Activated naive CD8-positive, alpha-beta T cell treated with anti-CD3 and anti-CD28 coated beads, Interleukin-2, amount 10 ng/mL, durations not matched to agents 7 days and 5 days (primary cell): ENCODE measurements at regions not wholly inside any gene's neighbourhood (a gene's known extent, or its start where the extent isn't known, plus 50 kb on each side); places are given as distances from the start of the nearest gene placed in this dataset.
"Not testable (repeated sequence)": the region's sequence is repeated elsewhere in the genome, so short reads cannot be mapped to it uniquely, and the experiment has no call there.

Source experiments
- ATAC-seq: fragments of 150-1000 bp; cut with Tn5 transposase; one replicate; pipeline ENCODE4 v1.10.0; 2021; ENCODE audit warnings: low read depth, moderate library complexity
- POLR2A ChIA-PET: fragments of 350-600 bp; sonication (Branson Sonifier 250); formaldehyde crosslinking; loops from one replicate; lab custom pipeline; 2021; ENCODE audit warnings: antibody characterized with exemption; lab: Charles Lee
- DNase-seq: peaks from one replicate; pipeline ENCODE4 v3.0.0; 2021
- H3K27ac Mint-ChIP-seq: one replicate; pipeline ENCODE4 v1.8.0; 2022; ENCODE audit warnings: mild to moderate bottlenecking, mixed read lengths
- H3K27me3 Mint-ChIP-seq: one replicate; pipeline ENCODE4 v1.8.0; 2022; ENCODE audit warnings: mild to moderate bottlenecking, moderate library complexity, mixed read lengths
- H3K36me3 Mint-ChIP-seq: one replicate; pipeline ENCODE4 v1.8.0; 2021; ENCODE audit warnings: mild to moderate bottlenecking, mixed read lengths
- H3K4me1 Mint-ChIP-seq: one replicate; pipeline ENCODE4 v1.8.0; 2021; ENCODE audit warnings: mixed read lengths
- H3K4me3 Mint-ChIP-seq: one replicate; pipeline ENCODE4 v1.8.0; 2022; ENCODE audit warnings: mild to moderate bottlenecking, moderate library complexity, mixed read lengths
- H3K9me3 Mint-ChIP-seq: one replicate; pipeline ENCODE4 v1.8.0; 2021; ENCODE audit warnings: mixed read lengths

DNA sequence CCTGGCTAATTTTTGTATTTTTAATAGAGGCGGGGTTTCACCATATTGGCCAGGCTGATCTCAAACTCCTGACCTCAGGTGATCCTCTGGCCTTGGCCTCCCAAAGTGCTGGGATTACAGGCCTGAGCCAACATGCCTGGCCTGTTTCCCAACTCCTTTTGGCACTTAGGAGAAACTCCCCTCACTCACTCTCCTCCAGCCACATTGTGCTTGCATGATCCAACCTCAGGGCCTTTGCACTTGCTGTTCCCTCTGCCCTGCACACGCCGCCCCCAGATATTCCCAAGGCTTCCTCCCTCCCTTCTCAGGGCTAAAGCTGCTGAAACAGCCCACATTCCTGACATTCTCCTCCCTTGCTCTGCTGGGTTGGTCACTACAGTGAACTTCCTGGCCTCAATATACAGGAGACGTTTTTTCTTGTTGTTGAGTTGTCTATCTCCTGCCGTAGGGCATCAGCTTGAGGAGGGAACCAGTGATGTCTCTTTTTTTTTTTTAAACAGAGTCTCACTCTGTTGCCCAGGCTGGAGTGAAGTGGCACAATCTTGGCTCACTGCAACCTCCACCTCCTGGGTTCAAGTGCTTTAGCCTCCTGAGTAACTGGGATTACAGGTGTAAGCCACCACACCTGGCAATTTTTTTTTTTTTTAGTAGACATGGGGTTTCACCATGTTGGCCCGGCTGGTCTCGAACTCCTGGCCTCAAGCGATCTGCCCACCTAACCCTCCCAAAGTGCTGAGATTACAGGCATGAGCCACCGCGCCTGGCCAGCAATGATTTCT lies 61.4 kb upstream of the PTPN1 start:
- POLR2A ChIA-PET, result interaction anchor here (0.7 kb wide), 1 partner anchor 1403 kb away, joined by 3 read pairs; no protein-coding TSS in a partner anchor
- H3K9me3 Mint-ChIP-seq, H3K4me3 Mint-ChIP-seq, DNase-seq, ATAC-seq, H3K27ac Mint-ChIP-seq, H3K36me3 Mint-ChIP-seq: not testable (repeated sequence)
- Mint-ChIP-seq H3K27me3 (peaks cover 31% of the 10 kb centered on the region), H3K4me1 (peaks cover 32% of the 10 kb centered on the region)

DNA sequence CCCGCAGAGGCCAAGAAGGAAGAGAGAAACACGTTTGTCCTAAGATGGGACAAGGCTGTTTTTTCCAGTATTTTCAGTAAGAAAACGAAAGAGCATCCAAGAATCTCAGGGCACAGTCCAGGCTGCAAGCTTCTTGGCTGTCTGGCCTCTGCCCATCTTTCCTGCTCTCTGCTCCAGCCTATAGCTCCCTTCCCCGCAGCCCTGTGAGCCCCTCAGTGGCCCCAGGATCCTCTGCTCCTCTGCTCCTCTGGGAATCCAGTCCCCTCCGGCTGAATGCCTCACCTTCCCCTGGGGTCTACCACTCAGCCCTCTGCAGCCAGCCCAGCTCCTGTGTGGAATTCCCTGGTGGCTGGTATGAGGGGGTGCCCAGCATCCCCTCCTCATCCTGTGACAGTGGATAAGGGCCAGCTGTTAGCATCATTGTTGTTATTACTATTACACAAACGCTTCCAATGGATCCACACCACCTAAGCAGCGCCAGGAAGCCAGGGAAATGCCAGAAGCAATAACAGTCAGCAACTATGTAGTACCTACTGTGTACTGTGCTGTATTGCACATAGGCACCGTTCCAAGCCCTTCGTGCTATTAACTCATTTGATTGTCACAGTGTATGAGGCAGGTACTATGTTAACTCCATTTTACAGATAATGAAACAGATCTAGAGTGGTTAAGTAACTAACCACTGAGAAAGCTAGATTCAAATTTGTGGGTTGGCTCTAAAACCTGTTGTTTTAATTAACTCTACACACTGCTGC lies 60.3 kb upstream of the PTPN1 start:
- ATAC-seq, result peak; percentile 29
- POLR2A ChIA-PET, result interaction anchor here (0.6 to 1.8 kb wide), 3 partner anchors 64 to 259 kb away, joined by 3 to 7 read pairs (median 4); partner anchors contain the start of gene CEBPB

DNA sequence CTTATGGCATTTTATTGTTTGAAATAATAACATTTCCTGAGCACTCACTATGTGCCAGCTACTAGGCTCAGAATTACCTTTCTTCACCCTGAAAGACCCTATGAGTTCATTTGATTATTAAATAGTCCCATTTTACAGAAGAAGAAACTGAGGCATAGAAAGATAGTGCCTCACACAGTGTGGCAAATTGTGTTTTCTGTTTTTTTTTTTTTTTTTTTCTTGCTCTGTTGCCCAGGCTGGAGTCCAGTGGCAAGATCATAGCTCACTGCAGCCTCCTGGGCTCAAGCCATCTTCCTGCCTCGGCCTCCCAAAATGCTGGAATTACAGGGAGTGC lies 59.7 kb upstream of the PTPN1 start:
- Mint-ChIP-seq H3K36me3 (no peaks in the 10 kb centered on the region), H3K4me3 (peak overlapping the region; percentile 79), H3K9me3 (peaks cover 1% of the 10 kb centered on the region), H3K4me1 (peaks cover 34% of the 10 kb centered on the region), H3K27ac (peak overlapping the region; percentile 8), H3K27me3 (peaks cover 34% of the 10 kb centered on the region)
- ATAC-seq (no peak), DNase-seq (no peak)
- POLR2A ChIA-PET, result interaction anchor here (0.6 to 1.8 kb wide), 3 partner anchors 64 to 260 kb away, joined by 3 to 7 read pairs (median 4); partner anchors contain the start of gene CEBPB

More for the DNA sequence above, 60.3 kb upstream of the PTPN1 start:
- peaks cover 1% of the 10 kb centered on the region for H3K9me3 Mint-ChIP-seq
- H3K27me3 Mint-ChIP-seq, result peaks cover 34% of the 10 kb centered on the region
- H3K4me3 Mint-ChIP-seq, result peak overlapping the region; percentile 79
- DNase-seq, result no peak
- H3K36me3 Mint-ChIP-seq, result no peaks in the 10 kb centered on the region
- peaks cover 34% of the 10 kb centered on the region for H3K4me1 Mint-ChIP-seq
- peak overlapping the region; percentile 2 for H3K27ac Mint-ChIP-seq

DNA sequence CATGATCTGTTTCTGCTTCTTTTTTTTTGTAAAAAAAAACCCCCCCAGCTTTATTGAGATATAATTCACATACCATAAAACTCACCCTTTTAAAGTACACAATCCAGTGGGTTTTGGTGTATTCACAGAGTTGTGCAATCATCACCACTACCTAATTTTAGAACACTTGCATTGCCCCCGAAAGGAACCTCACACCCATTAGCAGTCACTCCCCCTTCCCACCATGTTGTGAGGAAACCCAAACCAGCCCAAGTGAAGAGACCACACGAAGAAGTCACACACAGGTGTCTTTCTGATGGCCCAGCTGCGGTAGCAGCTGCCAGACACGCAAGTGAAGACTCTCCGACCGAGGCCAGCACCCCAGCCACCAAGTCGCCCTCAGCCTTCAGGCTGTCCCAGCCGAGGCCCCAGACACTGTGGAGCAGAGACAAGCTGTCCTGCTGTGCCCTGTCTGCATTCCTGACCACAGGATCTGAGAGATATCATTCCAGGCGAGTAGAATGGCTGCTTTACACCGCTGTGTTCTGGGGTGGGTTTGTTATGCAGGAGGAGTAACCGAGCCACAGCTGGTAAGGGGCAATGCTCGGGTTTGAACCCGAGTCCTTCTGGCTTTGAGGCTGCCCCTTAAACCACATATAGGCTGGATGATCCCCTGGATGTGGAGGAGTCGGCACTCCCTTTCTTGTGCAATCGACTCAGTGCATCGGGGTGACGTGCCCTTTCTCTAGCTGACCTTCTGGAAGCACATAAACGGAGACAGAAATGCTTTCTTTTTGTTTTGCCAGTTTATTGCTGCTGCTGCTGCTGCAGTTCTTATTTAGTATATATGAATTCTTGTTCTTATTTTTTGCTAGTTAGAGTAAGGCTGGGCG lies 59.1 kb upstream of the PTPN1 start:
- Mint-ChIP-seq H3K27me3 (peaks cover 36% of the 10 kb centered on the region), H3K4me1 (peaks cover 36% of the 10 kb centered on the region), H3K27ac (peak overlapping the region; percentile 76), H3K36me3 (peaks cover 2% of the 10 kb centered on the region), H3K9me3 (peaks cover 1% of the 10 kb centered on the region), H3K4me3 (peak overlapping the region; percentile 79)
- POLR2A ChIA-PET, result interaction anchor here (0.9 to 1.8 kb wide), 3 partner anchors 65 to 261 kb away, joined by 4 to 7 read pairs (median 6); partner anchors contain the start of gene CEBPB
- DNase-seq, result peak; percentile 67
- peak; percentile 79 for ATAC-seq

GRCh38 chr20:50451792-50452425 lies 58.3 kb upstream of the PTPN1 start:
- not testable (repeated sequence) for H3K9me3 Mint-ChIP-seq, H3K36me3 Mint-ChIP-seq, DNase-seq, ATAC-seq, H3K27ac Mint-ChIP-seq
- Mint-ChIP-seq H3K4me3 (peak overlapping the region; percentile 79), H3K27me3 (peaks cover 31% of the 10 kb centered on the region), H3K4me1 (peaks cover 38% of the 10 kb centered on the region)
- POLR2A ChIA-PET, result interaction anchor here (0.6 to 1.8 kb wide), 3 partner anchors 10 to 261 kb away, joined by 3 to 7 read pairs (median 6); partner anchors contain the start of gene CEBPB

- ATAC-seq, result no peak
- Mint-ChIP-seq H3K36me3 (peaks cover 2% of the 10 kb centered on the region), H3K9me3 (peaks cover 1% of the 10 kb centered on the region), H3K27me3 (peaks cover 17% of the 10 kb centered on the region), H3K4me1 (peaks cover 42% of the 10 kb centered on the region), H3K4me3 (no peak overlapping the region), H3K27ac (no peak overlapping the region)
- POLR2A ChIA-PET, result no interaction called here
- no peak for DNase-seq
Observed at GRCh38 chr20:50453533-50454244, 56.5 kb upstream of the PTPN1 start.

DNA sequence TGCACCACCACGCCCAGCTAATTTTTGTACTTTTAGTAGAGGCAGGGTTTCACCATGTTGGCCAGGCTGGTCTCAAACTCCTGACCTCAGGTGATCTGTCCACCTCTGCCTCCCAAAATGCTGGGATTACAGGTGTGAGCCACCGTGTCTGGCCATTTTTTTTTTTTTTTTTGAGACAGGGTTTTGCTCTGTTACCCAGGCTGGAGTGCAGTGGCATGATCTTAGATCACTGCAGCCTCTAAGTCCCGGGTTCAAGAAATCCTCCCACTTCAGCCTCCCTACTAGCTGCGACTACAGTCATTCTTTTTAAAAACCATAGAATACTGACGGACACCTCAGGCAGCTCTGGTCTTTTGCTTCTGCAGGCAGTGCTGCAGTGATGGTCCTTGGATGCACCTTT lies 54.9 kb upstream of the PTPN1 start:
- POLR2A ChIA-PET, result interaction anchor here (0.7 kb wide), 2 partner anchors 17 to 33 kb away, joined by 3 to 4 read pairs; no protein-coding TSS in a partner anchor
- H3K36me3 Mint-ChIP-seq, H3K9me3 Mint-ChIP-seq, DNase-seq, H3K4me3 Mint-ChIP-seq, ATAC-seq, H3K27ac Mint-ChIP-seq: not testable (repeated sequence)
- peaks cover 19% of the 10 kb centered on the region for H3K27me3 Mint-ChIP-seq
- peaks cover 41% of the 10 kb centered on the region for H3K4me1 Mint-ChIP-seq

- H3K4me1 Mint-ChIP-seq, result peaks cover 41% of the 10 kb centered on the region
- peaks cover 7% of the 10 kb centered on the region for H3K36me3 Mint-ChIP-seq
- no peak for ATAC-seq
- POLR2A ChIA-PET, result no interaction called here
- H3K9me3 Mint-ChIP-seq, result no peaks in the 10 kb centered on the region
- H3K27ac Mint-ChIP-seq, result peak overlapping the region; percentile 23
- no peak for DNase-seq
- no peak overlapping the region for H3K4me3 Mint-ChIP-seq
- peaks cover 20% of the 10 kb centered on the region for H3K27me3 Mint-ChIP-seq
Observed at GRCh38 chr20:50455656-50456451, 54.3 kb upstream of the PTPN1 start.

DNA sequence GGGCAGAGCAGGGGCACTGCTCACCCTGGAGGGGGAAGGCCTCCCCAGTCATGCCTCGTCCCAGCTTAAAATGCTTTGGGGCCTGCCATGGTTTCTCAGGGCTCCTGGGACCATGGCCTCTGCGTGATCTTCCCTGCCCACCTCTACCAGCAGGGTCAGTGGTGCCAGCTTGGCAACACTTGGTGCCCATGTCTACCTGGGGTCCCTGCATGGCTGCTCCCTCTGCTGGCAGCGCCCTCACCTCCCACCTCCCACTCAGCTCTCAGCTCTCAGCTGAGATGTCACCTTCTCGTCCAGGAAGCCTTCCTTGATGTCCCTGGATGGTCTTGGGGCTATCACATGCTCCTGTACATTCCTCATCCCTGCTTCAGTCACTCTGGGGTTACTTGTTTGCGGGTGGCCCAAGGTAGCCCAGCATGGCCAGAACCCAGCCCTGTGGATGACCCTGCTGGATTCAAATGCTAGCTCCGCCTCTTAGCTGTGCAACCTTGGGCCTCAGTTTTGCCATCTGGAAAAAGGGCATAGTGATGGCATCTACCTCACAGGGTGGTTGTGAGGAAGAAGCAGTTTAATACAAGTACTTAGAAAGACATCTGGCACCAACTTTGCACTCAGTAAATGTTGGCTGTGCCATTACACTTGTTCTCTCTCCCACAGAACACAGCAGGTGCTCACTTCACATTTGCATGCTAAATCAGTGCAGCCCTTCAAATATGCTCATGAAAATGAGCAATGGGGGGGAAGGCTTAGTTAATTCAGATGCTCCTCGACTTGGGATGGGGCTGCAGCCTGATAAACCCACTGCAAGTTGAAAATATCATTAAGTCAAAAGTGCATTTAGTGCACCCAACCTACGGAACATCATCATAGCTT lies 53.5 kb upstream of the PTPN1 start:
- Mint-ChIP-seq H3K27me3 (peaks cover 22% of the 10 kb centered on the region), H3K4me1 (peaks cover 35% of the 10 kb centered on the region), H3K36me3 (peaks cover 7% of the 10 kb centered on the region), H3K4me3 (no peak overlapping the region), H3K9me3 (no peaks in the 10 kb centered on the region), H3K27ac (no peak overlapping the region)
- DNase-seq (no peak), ATAC-seq (no peak)
- POLR2A ChIA-PET, result interaction anchor here (1.2 kb wide), 1 partner anchor 265 kb away, joined by 3 read pairs; no protein-coding TSS in a partner anchor

DNA sequence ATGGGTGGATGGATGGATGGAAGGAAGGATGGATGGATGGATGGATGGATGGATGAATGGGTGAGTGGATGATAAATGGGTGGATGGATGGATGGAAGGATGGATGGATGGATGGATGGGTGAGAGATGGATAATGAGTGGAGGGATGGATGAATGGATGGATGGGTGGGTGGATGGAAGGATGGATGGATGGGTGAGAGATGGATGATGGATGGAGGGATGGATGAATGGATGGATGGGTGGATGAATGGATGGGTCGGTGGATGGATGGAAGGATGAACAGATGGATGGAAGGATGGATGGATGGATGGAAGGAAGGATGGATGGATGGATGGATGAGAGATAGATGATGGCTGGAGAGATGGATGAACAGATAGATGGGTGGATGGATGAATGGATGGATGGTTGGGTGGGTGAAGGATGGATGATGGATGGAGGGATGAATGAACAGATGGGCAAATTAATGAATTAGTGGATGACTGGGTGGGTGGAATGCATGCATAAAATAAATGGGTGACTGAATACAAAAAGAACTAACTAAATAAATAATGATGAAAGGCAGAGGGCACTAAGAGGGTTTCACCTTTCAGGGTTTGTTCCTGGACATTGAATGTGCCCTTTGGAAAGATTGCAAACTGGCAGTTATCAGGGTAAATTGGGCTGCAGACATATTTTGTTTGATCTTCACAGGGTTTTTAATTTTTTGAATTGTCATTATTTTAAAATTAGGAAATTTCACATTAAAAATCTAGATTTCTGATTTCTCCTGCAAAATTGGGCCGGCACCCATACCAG lies 50.9 kb upstream of the PTPN1 start:
- Mint-ChIP-seq H3K27ac (peak overlapping the region; percentile 8), H3K27me3 (peaks cover 12% of the 10 kb centered on the region), H3K4me1 (peaks cover 25% of the 10 kb centered on the region), H3K9me3 (no peaks in the 10 kb centered on the region), H3K4me3 (no peak overlapping the region), H3K36me3 (peaks cover 7% of the 10 kb centered on the region)
- DNase-seq (no peak), ATAC-seq (no peak)
- POLR2A ChIA-PET, result interaction anchor here (1.3 kb wide), 1 partner anchor 268 kb away, joined by 5 read pairs; the partner anchor contains the start of gene CEBPB
